ENCODE measurements at regions not wholly inside any gene's neighbourhood (a gene's known extent, or its start where the extent isn't known, plus 50 kb on each side); places are given as distances from the start of the nearest gene placed in this dataset.

DNA sequence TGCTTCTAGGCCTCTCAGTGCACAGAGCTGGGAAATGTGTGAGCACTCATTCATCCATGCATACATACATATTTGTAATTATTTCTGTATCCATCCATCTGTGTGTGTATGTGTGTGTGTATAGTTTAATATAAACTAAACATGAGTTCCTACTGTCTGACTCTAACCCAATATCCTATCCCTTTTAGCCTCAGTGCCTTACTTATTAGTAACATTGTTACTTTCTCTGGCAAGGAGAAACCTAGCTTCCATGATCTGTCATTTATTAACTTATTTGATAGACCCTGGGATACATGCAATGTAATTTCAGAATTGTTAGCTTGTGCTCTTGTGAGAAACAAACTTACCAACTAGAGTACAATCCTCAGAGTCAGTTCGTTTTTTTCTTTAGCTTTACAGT, 59.0 kb upstream of the WSCD1 start:
- TF ChIP-seq, protein P1, sequence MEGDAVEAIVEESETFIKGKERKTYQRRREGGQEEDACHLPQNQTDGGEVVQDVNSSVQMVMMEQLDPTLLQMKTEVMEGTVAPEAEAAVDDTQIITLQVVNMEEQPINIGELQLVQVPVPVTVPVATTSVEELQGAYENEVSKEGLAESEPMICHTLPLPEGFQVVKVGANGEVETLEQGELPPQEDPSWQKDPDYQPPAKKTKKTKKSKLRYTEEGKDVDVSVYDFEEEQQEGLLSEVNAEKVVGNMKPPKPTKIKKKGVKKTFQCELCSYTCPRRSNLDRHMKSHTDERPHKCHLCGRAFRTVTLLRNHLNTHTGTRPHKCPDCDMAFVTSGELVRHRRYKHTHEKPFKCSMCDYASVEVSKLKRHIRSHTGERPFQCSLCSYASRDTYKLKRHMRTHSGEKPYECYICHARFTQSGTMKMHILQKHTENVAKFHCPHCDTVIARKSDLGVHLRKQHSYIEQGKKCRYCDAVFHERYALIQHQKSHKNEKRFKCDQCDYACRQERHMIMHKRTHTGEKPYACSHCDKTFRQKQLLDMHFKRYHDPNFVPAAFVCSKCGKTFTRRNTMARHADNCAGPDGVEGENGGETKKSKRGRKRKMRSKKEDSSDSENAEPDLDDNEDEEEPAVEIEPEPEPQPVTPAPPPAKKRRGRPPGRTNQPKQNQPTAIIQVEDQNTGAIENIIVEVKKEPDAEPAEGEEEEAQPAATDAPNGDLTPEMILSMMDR (IDR thresholded peaks at IDR 0.05): no peak
- no peak for TF ChIP-seq POLR2A (IDR thresholded peaks at IDR 0.05)

All from Peyer's patch (tissue), 4 donors.